ENCODE measurements at regions not wholly inside any gene's neighbourhood (a gene's known extent, or its start where the extent isn't known, plus 50 kb on each side); places are given as distances from the start of the nearest gene placed in this dataset.

GRCh38 chr1:244157731-244158438, 106.8 kb downstream of the ZBTB18 start:
- TF ChIP-seq CTCF (IDR thresholded peaks at IDR 0.05; ENCODE audit: insufficient read depth, low read length) (no peak), POLR2AphosphoS5 (IDR thresholded peaks at IDR 0.05; ENCODE audit: low read depth) (no peak), REST (IDR thresholded peaks at IDR 0.05; ENCODE audit: insufficient replicate concordance, low read depth) (no peak), GABPA (IDR thresholded peaks at IDR 0.05; ENCODE audit: low read depth) (no peak)
